HG02885 (cell line): ENCODE measurements at regions not wholly inside any gene's neighbourhood (a gene's known extent, or its start where the extent isn't known, plus 50 kb on each side); places are given as distances from the start of the nearest gene placed in this dataset.

ENCODE experiments used
- ATAC-seq: cut with Tn5 transposase; IDR thresholded peaks from one replicate; pipeline ENCODE4 v1.9.1; 2021; ENCODE audit warnings: mild to moderate bottlenecking; ENCODE audit not compliant: unreplicated experiment, poor library complexity

GRCh38 chr15:81469154-81469553 is 95.1 kb upstream of the TMC3 start:
- ATAC-seq = no peak

GRCh38 chr15:81466741-81467140 is 92.7 kb upstream of the TMC3 start:
- ATAC-seq = no peak

DNA sequence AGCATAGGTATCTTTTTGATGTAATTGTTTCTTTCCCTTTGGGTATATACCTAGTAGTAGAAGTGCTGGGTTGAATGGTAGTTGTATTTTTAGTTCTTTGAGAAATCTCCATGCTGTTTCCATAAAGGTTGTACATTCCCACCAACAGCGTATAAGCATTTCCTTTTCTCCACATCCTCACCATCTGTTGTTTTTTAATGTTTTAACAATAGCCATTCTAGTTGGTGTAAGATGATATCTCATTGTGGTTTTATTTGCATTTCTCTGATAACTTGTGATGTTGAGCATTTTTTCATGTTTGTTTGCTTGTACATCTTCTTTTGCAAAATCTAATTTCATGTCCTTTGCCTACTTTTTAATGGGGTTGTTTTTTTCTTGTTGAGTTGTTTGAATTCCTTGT is 80.0 kb upstream of the TMC3 start:
- ATAC-seq = no peak

DNA sequence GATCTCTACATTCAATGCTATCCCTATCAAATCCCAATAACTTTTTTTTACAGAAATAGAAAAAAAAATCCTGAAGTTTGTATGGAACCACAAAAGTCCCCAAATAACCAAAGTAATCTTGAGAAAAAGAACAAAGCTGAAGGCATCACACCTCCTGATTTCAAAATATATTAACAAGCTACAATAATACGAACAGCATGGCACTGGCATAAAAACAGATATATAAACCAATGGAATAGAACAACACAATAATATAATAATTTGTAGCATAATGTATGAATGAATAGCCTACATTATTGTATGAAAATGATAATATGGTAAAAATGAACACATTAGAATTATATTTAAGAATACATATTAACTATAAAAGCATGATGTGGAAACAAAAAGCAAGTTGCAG is 76.7 kb upstream of the TMC3 start:
- ATAC-seq = no peak

GRCh38 chr15:81449836-81450474 is 75.9 kb upstream of the TMC3 start:
- no peak for ATAC-seq

DNA sequence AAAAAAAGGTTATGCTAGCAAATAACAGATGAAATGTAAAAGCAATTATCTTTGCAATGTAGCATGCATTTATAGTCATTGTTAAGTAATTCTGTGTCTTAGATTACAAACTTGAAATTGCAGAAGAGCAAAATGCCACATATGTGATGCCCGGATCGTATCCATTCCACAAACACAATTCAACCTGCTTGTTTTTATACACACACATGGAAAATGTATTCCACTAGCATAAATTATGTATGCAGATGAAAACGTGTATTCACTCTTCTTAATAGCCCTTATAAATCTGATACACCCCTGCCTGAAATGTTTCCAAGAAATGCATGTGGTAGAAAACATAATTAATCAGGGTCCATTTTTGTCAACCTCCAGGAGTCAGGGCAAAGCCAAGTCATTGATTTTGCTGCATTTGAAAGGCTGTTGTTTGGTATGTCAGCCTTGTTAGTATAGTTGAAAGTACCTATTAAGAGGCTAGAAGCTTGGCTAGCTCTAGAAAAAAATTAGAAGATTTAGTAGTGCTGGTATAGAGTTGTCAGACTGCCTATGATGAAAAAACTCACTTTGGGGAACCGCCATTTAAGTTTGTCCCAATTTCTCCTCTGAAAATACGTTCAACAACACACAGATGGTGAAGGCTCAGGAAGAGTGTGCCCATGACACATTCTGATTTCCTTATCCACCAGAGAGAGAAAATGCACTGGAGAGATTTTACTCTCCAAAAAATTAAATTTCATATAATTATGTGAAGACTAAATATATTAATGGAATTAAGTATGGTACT is 69.2 kb upstream of the TMC3 start:
- no peak for ATAC-seq

- ATAC-seq = no peak
These were observed 68.4 kb upstream of the TMC3 start for GRCh38 chr15:81442454-81442853.

DNA sequence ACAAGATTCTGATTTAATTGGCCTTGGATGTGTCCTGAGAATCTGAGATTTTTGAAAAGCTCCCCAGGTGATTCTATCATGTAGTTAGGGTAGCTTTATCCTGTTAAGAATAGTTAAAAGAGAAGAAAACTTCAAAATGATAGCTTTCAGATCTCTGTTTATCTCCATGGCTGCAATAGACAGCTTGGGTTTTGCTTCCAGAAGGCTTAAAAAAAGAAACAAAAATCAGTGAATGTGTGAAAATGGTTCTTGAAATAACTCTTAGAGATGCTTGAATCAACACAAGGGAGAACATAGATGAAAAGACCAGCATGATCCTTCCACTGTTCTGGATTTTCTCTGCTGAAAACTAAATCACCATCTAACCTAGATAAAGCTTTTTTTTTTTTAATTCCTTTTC is 60.8 kb upstream of the TMC3 start:
- ATAC-seq = no peak

- ATAC-seq = no peak
These were observed 59.4 kb upstream of the TMC3 start for GRCh38 chr15:81433462-81433861.

DNA sequence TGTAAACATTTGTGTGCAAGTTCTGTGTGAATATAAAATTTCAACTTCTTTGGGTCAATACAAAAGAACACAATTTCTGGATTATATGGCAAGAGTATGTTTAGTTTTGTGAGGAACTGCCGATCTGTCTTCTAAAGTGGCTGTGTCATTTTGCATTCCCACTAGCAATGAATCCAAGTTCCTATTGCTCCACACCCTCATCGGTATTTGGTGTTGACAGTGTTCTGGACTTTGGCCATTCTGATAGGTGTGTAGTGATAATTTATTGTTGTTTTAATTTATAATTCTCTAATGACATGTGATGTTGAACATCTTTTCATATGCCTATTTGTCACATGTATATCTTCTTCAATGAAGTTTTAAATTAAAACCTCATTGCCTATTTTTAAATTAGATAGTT is 58.2 kb upstream of the TMC3 start:
- ATAC-seq = no peak

GRCh38 chr15:81427176-81427575 is 53.2 kb upstream of the TMC3 start:
- no peak for ATAC-seq

GRCh38 chr15:81425905-81426304 is 51.9 kb upstream of the TMC3 start:
- ATAC-seq = no peak
